Right renal cortex interstitium (tissue), 3 donors: ENCODE measurements at regions not wholly inside any gene's neighbourhood (a gene's known extent, or its start where the extent isn't known, plus 50 kb on each side); places are given as distances from the start of the nearest gene placed in this dataset.
"Not testable (repeated sequence)": the region's sequence is repeated elsewhere in the genome, so short reads cannot be mapped to it uniquely, and the experiment has no call there.

Source experiments
- DNase-seq, 3 donors: peaks; one replicate each; pipeline ENCODE4 v3.0.0-alpha.2; 2013; ENCODE audit warnings: low read depth in 3 of 3, low spot score in 2 of 3

DNA sequence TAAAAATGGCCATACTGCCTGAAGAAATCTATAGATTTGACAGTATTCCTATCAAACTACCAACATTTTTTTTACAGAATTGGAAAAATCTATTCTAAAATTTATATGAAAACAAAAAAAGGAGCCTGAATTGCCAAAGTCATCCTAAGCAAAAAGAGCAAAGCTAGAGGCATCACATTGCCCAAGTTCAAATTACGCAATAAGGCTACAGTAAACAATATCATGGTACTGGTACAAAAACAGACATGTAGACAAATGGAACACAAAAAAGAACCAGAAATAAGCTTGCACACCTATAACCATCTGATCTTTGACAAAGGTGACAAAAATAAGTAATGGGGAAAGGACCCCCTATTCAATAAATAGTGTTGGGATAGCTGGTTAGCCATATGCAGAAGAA is 50.2 kb upstream of the THSD7B start:
- DNase-seq = no peak

DNA sequence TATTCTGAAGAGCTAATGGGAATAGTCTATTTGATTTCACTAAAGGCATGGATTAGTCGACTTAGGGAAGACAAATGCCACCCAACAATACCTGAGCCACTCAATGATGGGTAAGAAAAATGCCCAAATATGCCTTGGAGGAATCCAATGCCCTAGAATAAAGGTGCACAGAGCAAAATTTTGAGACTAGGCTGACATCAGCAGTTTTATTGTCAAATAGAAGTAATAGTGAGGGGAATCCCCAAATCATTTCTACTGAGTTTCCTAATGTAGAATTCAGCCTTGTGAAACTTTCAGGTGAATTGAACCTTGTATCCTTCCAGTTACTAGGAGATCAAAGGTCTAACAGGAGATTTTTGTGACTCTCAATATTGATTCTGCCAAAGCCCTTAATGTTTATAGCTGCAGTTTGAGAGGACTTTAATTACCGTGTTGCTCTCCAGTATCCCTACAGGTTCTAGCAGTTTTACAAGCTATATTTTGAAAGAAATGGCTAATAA is 50.8 kb upstream of the THSD7B start:
- no peak for DNase-seq

- DNase-seq = no peak
Measured at GRCh38 chr2:136713739-136714138, 51.6 kb upstream of the THSD7B start.

- no peak for DNase-seq
Measured at GRCh38 chr2:136705336-136705735, 60.0 kb upstream of the THSD7B start.

DNA sequence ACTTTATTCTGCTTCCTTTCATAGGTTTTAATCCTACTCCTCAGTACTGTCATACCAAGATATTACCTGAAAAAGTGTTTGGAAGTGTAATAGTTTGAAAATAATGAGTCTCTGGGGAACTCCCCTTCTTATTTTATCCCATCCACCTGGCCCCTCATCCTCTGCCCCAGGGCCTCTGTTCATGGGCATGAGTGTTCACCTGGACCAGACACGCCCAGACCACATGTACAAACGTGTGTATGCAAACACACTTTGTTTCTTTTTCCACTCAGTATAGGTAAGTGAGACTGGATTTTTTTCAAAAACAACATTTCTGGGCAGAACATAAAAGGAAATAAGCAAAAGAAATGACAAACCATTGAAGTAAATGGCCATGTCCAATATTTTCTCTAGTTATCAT is 62.1 kb upstream of the THSD7B start:
- DNase-seq = no peak

GRCh38 chr2:136696438-136696837 is 68.9 kb upstream of the THSD7B start:
- DNase-seq = no peak

DNA sequence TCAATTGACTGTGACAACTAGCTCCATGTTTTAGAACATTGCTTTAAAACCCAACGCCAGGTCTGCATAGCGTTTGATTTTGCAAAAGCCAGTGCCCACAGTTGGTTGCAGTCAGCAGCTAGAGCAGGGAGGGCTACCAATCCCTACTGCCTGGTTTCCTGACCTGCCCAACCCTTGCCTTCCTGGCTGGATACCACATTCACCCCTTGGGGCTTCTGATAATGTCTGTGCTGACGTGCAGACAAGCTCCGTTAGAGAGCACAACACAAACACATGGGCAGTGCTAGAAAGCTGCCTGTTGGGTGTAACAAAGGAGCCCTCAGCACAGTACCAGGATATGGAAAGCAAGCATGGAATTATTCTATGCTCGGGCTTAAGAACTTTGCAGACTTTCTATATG is 71.4 kb upstream of the THSD7B start:
- DNase-seq = no peak

GRCh38 chr2:136680079-136680478 is 85.3 kb upstream of the THSD7B start:
- not testable (repeated sequence) for DNase-seq

DNA sequence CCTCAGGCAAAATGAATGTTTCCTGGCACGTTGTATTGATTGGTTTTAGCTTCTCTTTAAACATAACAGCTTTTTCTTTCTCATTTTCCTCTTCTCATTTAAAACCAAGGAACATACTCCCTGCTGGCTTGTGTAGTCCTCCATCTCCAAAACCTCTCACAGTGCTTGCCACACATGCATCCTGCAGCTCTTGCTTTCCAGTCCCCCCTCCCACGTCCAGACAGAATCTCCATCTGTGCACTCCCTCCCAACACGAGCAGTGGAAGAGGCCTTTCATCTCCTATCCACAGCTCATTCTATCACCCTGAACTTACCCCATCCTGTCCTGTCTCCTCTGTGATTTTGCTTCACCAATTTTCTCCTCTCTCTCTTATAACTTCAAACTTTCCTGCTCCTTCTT is 99.6 kb upstream of the THSD7B start:
- no peak for DNase-seq

DNA sequence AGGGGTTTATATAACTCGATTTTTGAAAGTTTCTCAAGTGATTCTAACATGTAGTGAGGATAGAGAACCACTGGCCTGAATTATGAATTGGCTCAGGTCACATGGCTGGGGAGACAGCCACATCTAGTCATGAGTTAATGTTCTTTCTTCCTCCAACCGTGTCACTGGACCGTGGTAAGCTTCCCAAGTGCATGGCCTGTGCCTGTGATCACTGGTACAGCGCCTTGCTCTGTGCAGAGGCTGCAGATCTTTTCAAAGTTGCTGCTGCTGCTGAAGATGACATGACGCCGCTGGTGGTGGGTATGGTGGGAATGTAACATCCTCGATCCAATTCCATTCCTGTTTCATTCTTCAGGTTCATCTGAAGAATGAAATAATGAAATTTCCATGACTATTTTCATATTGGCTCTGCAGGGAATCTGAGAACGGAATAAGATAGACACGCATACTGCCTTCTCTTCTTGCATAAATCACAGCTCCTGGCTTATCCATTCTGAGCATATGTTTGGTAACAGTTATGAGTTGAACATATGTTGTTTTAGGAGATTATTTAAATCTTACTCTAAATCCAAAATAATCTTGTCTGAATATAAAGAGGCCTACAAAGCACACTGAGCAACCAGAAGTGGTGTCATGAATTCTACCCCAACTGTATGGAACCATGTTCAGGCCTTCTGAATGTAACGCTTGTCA is 100.5 kb upstream of the THSD7B start:
- DNase-seq = no peak

GRCh38 chr2:136658201-136658600 is 107.1 kb upstream of the THSD7B start:
- no peak for DNase-seq

GRCh38 chr2:136653861-136654260 is 111.5 kb upstream of the THSD7B start:
- no peak for DNase-seq

DNA sequence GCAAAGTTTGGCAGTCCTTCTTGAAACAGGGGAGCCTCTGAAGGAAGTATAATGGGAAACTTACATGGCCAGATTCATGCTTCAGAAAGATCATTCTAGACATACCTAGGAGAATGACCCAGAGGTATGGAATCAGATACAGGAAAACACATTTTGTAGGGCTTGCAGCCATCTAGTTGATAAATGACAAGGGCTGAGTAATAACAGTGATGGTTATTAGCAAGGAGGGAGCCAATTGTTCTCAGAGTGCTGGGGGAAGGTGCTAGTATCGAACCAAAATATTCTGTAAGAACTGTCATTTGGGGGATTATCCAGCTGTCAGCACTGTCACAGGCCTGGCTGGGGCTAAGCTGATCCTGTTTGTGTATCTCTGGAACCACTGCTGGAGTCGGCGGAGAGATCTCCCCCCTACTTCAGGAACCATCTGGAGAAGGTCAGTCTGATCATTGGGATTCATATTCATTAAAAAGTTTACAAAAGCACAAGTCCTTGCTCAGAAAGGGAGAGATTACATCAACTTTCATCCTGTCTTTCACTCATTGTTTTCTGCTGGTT is 113.8 kb upstream of the THSD7B start:
- no peak for DNase-seq

DNA sequence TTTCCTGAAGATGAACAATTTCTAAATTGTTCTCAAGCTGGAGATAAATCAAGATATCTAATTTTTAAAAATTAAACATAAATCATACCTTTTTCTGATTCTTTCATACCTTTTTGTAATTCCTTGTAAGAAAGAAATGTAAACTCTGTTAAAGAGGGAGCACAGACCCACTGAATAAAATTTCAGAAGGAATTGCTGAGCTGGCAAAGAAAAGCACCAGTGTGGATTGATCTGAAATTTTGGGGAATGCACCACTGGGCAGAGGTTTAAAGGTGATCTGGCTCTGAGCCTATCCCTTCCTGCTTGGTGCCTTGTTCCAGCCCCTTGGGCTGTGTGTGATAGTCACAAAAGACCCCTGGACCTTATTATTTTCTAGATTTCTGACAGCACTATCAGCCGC is 118.3 kb upstream of the THSD7B start:
- no peak for DNase-seq

- DNase-seq = peak in 1 of 3 donors; percentile 10
Measured at GRCh38 chr2:136645236-136645828, 120.0 kb upstream of the THSD7B start.

GRCh38 chr2:136639651-136640050 is 125.7 kb upstream of the THSD7B start:
- DNase-seq = no peak

- no peak for DNase-seq
Measured at GRCh38 chr2:136638193-136638592, 127.2 kb upstream of the THSD7B start.

DNA sequence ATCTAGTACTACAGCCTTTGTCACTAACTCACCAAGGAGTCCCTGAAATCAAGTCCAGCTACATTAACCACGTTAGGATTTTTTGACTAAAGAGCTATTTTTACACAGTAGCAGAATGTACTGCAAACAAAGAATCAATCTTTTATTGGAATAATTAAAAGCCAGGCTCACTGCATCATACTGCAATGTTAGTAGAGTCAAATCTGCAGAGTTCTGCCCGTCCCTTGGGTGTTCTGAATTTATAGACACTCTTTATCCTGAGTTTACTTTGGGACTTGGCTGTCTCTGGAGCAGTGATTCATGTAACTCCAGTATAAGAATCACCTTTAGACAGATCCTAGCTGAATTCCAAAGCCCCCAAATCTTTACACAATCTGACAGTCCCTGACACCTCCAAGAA is 127.9 kb upstream of the THSD7B start:
- DNase-seq = no peak

DNA sequence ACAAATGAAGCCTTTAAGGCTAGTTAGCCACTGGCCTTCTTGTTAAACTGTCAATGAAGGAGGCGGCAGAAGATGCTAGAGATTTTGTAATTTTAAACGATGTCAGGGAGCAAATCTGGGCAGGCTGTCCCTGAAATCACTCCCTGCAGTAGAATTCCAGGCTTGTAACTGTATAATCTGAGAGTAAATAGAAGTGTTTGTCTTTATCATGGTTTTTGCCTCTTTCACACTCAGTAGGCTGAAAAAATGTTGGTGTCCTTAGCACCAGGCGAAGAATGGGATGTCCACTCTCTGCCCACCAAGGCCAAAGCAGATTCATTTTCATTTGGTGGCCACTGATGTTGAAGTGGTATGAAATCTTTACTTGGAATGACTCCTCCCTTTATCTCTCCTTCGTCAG is 136.9 kb upstream of the THSD7B start:
- DNase-seq = no peak

DNA sequence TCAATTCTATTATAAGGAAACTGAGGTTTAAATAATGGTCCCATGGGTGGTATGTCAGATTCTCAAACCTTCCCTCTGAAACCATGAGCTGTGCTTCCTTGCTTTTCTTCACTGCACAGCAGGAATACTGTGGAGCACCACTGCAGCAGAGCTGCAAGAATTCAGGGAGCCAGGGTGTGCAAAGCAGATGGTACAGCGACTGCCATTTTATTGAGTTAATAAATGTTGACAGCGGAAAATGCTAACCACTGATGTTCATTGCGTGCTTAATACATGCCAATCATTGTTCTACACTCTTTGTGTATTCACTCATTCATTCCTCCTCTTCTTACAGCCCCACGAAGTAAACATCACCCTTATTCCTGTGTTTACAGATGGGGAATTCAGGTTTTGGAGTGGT is 152.2 kb upstream of the THSD7B start:
- no peak for DNase-seq

- DNase-seq = no peak
Measured at GRCh38 chr2:136612079-136612478, 153.3 kb upstream of the THSD7B start.

GRCh38 chr2:136611451-136611850 is 153.9 kb upstream of the THSD7B start:
- DNase-seq = no peak
